ENCODE measurements at regions not wholly inside any gene's neighbourhood (a gene's known extent, or its start where the extent isn't known, plus 50 kb on each side); places are given as distances from the start of the nearest gene placed in this dataset.

GRCh38 chr4:57499786-57500185 is 389.6 kb upstream of the IGFBP7 start:
- TF ChIP-seq CTCF (IDR thresholded peaks at IDR 0.05) = no peak
- no peak for TF ChIP-seq POLR2A (IDR thresholded peaks at IDR 0.05)
